H1 (cell line): ENCODE measurements at regions not wholly inside any gene's neighbourhood (a gene's known extent, or its start where the extent isn't known, plus 50 kb on each side); places are given as distances from the start of the nearest gene placed in this dataset.

Experiments used
- CTCF ChIA-PET: fragments of 300-600 bp; sonication (Branson Sonifier 250); formaldehyde crosslinking; loops from one replicate; lab custom pipeline; 2021; ENCODE audit not compliant: partially characterized antibody; lab: Charles Lee
- POLR2A ChIA-PET: fragments of 300-600 bp; sonication (Branson Sonifier 250); formaldehyde crosslinking; loops from one replicate; lab custom pipeline; 2021; ENCODE audit warnings: inconsistent platforms; ENCODE audit not compliant: partially characterized antibody; lab: Charles Lee
- DNase-seq, 2 experiments: peaks; one replicate each; pipeline versions ENCODE4 v3.0.0 to v3.0.0-alpha.2; 2010 to 2022; ENCODE audit warnings: low spot score in 2 of 2, low read depth in 1 of 2, mixed read lengths in 1 of 2
- FAIRE-seq: peaks from 2 replicates; lab custom pipeline; 2011; peaks lifted over from hg19 to GRCh38; lab: Jason Lieb, UNC
- H2AFZ ChIP-seq: 2 replicates; pipeline ENCODE4 v1.8.1; 2012; ENCODE audit warnings: low read length, inconsistent platforms
- H2AK5ac ChIP-seq: 2 replicates; pipeline ENCODE4 v1.6.1; 2013; ENCODE audit warnings: low read depth, low read length
- H2BK120ac ChIP-seq: replicated peaks from 2 replicates; pipeline ENCODE3; 2013; ENCODE audit warnings: low read depth, low read length, inconsistent platforms
- H2BK12ac ChIP-seq: 2 replicates; pipeline ENCODE4 v1.6.1; 2013; ENCODE audit warnings: low read depth, low read length
- H2BK15ac ChIP-seq: 2 replicates; pipeline ENCODE4 v1.6.1; 2013; ENCODE audit warnings: low read length
- H2BK20ac ChIP-seq: 2 replicates; pipeline ENCODE4 v1.6.1; 2013; ENCODE audit warnings: low read length
- H2BK5ac ChIP-seq: 2 replicates; pipeline ENCODE4 v1.6.1; 2013; ENCODE audit warnings: low read depth, low read length
- H3K14ac ChIP-seq: 2 replicates; pipeline ENCODE4 v1.6.1; 2013; ENCODE audit warnings: inconsistent platforms; ENCODE audit not compliant: insufficient read length
- H3K18ac ChIP-seq: 2 replicates; pipeline ENCODE4 v1.6.1; 2013; ENCODE audit warnings: low read length; ENCODE audit errors: extremely low read depth
- H3K23ac ChIP-seq: 2 replicates; pipeline ENCODE4 v1.6.1; 2013; ENCODE audit warnings: inconsistent platforms; ENCODE audit not compliant: insufficient read length
- H3K23me2 ChIP-seq: 2 replicates; pipeline ENCODE4 v1.6.1; 2013; ENCODE audit warnings: low read depth, low read length
- H3K27ac ChIP-seq: 2 replicates; pipeline ENCODE4 v1.6.1; 2011; ENCODE audit warnings: low read depth, low read length, inconsistent platforms
- H3K27me3 ChIP-seq, 4 experiments: replicated peaks in 1 of 4; 1 replicate in 1 of 4; 2 replicates in 3 of 4; pipeline versions ENCODE4 v1.6.1 to v1.8.1; 2011 to 2013; ENCODE audit warnings: low read length in 3 of 4, mild to moderate bottlenecking in 3 of 4, inconsistent platforms in 2 of 4, mixed read lengths in 2 of 4, moderate library complexity in 1 of 4; ENCODE audit not compliant: control insufficient read depth in 3 of 4, insufficient read depth in 3 of 4; ENCODE audit errors: extremely low read depth in 1 of 4
- H3K36me3 ChIP-seq, 4 experiments: 2 replicates each; pipeline versions ENCODE4 v1.6.1 to v1.8.1; 2011 to 2013; ENCODE audit warnings: mild to moderate bottlenecking in 4 of 4, low read length in 3 of 4, moderate library complexity in 2 of 4, control low read depth in 1 of 4, inconsistent platforms in 1 of 4; ENCODE audit not compliant: insufficient read depth in 4 of 4, control insufficient read depth in 2 of 4
- H3K4ac ChIP-seq: replicated peaks from 2 replicates; pipeline ENCODE3; 2013; ENCODE audit warnings: low read length, low read depth, mixed read lengths, inconsistent platforms; ENCODE audit not compliant: insufficient read length
- H3K4me1 ChIP-seq, 4 experiments: replicated peaks in 1 of 4; 1 replicate in 1 of 4; 2 replicates in 3 of 4; pipeline versions ENCODE4 v1.6.1 to v1.8.1; 2011 to 2013; ENCODE audit warnings: low read length in 3 of 4, inconsistent platforms in 2 of 4, mixed read lengths in 1 of 4; ENCODE audit not compliant: insufficient read depth in 4 of 4, control insufficient read depth in 3 of 4
- H3K4me2 ChIP-seq, 2 experiments: 2 replicates each; pipeline versions ENCODE4 v1.6.1 to v1.8.1; 2011 to 2013; ENCODE audit warnings: low read depth in 2 of 2, low read length in 2 of 2, control low read depth in 1 of 2, inconsistent platforms in 1 of 2, mild to moderate bottlenecking in 1 of 2; ENCODE audit not compliant: insufficient read depth in 1 of 2
- H3K4me3 ChIP-seq, 4 experiments: fragments of 200-600, 300-600 bp in 1 of 4; sonication (generic), shearing (Covaris generic), sonication (Bioruptor Twin) in 1 of 4; 2 replicates each; pipeline versions ENCODE4 v1.5.1 to v1.8.1; 2011 to 2016; ENCODE audit warnings: low read length in 4 of 4, low read depth in 3 of 4, control low read depth in 2 of 4, inconsistent platforms in 2 of 4, mild to moderate bottlenecking in 2 of 4, mixed read lengths in 1 of 4, moderate library complexity in 1 of 4; ENCODE audit not compliant: insufficient read depth in 2 of 4; ENCODE audit errors: extremely low read depth in 1 of 4
- H3K56ac ChIP-seq: replicated peaks from 2 replicates; pipeline ENCODE3; 2013; ENCODE audit warnings: low read depth, mild to moderate bottlenecking, mixed read lengths, low read length, inconsistent platforms; ENCODE audit not compliant: insufficient read length
- H3K79me1 ChIP-seq: 2 replicates; pipeline ENCODE4 v1.6.1; 2013; ENCODE audit warnings: low read depth, low read length, control low read depth
- H3K79me2 ChIP-seq, 2 experiments: 2 replicates each; pipeline versions ENCODE4 v1.6.1 to v1.8.1; 2012 to 2013; ENCODE audit warnings: low read length in 2 of 2, mild to moderate bottlenecking in 2 of 2, inconsistent platforms in 1 of 2; ENCODE audit not compliant: insufficient read depth in 2 of 2, control insufficient read depth in 1 of 2
- H3K9ac ChIP-seq, 4 experiments: replicated peaks in 1 of 4; 1 replicate in 1 of 4; 2 replicates in 3 of 4; pipeline versions ENCODE4 v1.6.1 to v1.8.1; 2011 to 2013; ENCODE audit warnings: low read depth in 3 of 4, low read length in 3 of 4, control low read depth in 2 of 4, mild to moderate bottlenecking in 2 of 4, moderate library complexity in 2 of 4, inconsistent platforms in 1 of 4; ENCODE audit errors: extremely low read depth in 1 of 4
- H3K9me3 ChIP-seq, 2 experiments: 2 replicates each; pipeline versions ENCODE4 v1.6.1 to v1.8.1; 2012 to 2013; ENCODE audit warnings: mild to moderate bottlenecking in 2 of 2, moderate library complexity in 2 of 2, control low read depth in 1 of 2, inconsistent platforms in 1 of 2, low read depth in 1 of 2, low read length in 1 of 2, mixed read lengths in 1 of 2; ENCODE audit not compliant: insufficient read depth in 2 of 2
- H4K20me1 ChIP-seq, 2 experiments: replicated peaks in 1 of 2; 2 replicates each; pipeline versions ENCODE3 to v1.8.1; 2011 to 2013; ENCODE audit warnings: inconsistent platforms in 2 of 2, low read length in 2 of 2, mild to moderate bottlenecking in 1 of 2; ENCODE audit not compliant: insufficient read depth in 2 of 2, control insufficient read depth in 1 of 2
- H4K5ac ChIP-seq: 2 replicates; pipeline ENCODE4 v1.6.1; 2013; ENCODE audit warnings: low read length, low read depth, mixed read lengths, inconsistent platforms; ENCODE audit not compliant: insufficient read length
- H4K8ac ChIP-seq: 2 replicates; pipeline ENCODE4 v1.8.0; 2013; ENCODE audit warnings: mild to moderate bottlenecking, moderate library complexity, low read length, inconsistent platforms; ENCODE audit not compliant: insufficient read depth; ENCODE audit errors: extremely low read depth
- H4K91ac ChIP-seq: replicated peaks from 2 replicates; pipeline ENCODE3; 2013; ENCODE audit warnings: low read length, mixed read lengths, inconsistent platforms; ENCODE audit not compliant: insufficient read length
- ASH2L ChIP-seq: fragments of 200-600, 300-600 bp; sonication (generic); IDR thresholded peaks from one replicate; pipeline ENCODE4 v1.7.1; 2017; ENCODE audit warnings: low read length
- KDM4A ChIP-seq: IDR thresholded peaks from one replicate; pipeline ENCODE4 v1.7.1; 2012; ENCODE audit warnings: low read depth, mild to moderate bottlenecking, moderate library complexity, low read length, inconsistent platforms; ENCODE audit not compliant: severe bottlenecking
- MAFK ChIP-seq: IDR thresholded peaks from 2 replicates; pipeline ENCODE4 v1.6.1; 2012; ENCODE audit warnings: low read depth, mild to moderate bottlenecking, improper control_type of control experiment, low read length
- NRF1 ChIP-seq: IDR thresholded peaks from 2 replicates; pipeline ENCODE4 v1.6.1; 2011; ENCODE audit warnings: mild to moderate bottlenecking, low read depth, low read length, improper control_type of control experiment
- PHF8 ChIP-seq: fragments of 200-600 bp; sonication (generic); conservative IDR thresholded peaks from 2 replicates; pipeline ENCODE4 v1.7.1; 2012; ENCODE audit warnings: low read depth, mild to moderate bottlenecking, inconsistent platforms, low read length, moderate library complexity
- RFX5 ChIP-seq: IDR thresholded peaks from 2 replicates; pipeline ENCODE4 v1.6.1; 2011; ENCODE audit warnings: low read depth, low read length, improper control_type of control experiment, borderline replicate concordance
- SP1 ChIP-seq: IDR thresholded peaks from 2 replicates; pipeline ENCODE4 v1.6.1; 2011; ENCODE audit warnings: low read depth, low read length
- SUZ12 ChIP-seq: fragments of 200-600 bp; sonication (generic); IDR thresholded peaks from 2 replicates; pipeline ENCODE4 v1.6.1; 2012; ENCODE audit warnings: mild to moderate bottlenecking, inconsistent platforms, low read length, moderate library complexity, mixed read lengths
- WGBS, 2 experiments: shearing (Covaris generic) in 1 of 2; methylation state at CpG; one replicate each; pipeline versions ENCODE4 v1.1.6 to v1.1.7; 2013 to 2015; ENCODE audit warnings: low lambda C conversion rate in 2 of 2, mixed read lengths in 2 of 2, inconsistent platforms in 1 of 2, low coverage in 1 of 2, missing lambda C conversion rate in 1 of 2; ENCODE audit not compliant: insufficient replicate concordance in 2 of 2, insufficient coverage in 1 of 2, insufficient read length in 1 of 2; ENCODE audit errors: extremely low coverage in 1 of 2, missing lambda C conversion rate in 1 of 2; 5-methylcytosine and 5-hydroxymethylcytosine counted together
- TF ChIP-seq, protein P1 (sequence below): IDR thresholded peaks from 2 replicates; pipeline ENCODE4 v1.6.1; 2012; ENCODE audit warnings: inconsistent platforms
- TF ChIP-seq, protein P2 (sequence below): IDR thresholded peaks from 2 replicates; pipeline ENCODE4 v1.6.1; 2012; ENCODE audit warnings: inconsistent platforms

DNA sequence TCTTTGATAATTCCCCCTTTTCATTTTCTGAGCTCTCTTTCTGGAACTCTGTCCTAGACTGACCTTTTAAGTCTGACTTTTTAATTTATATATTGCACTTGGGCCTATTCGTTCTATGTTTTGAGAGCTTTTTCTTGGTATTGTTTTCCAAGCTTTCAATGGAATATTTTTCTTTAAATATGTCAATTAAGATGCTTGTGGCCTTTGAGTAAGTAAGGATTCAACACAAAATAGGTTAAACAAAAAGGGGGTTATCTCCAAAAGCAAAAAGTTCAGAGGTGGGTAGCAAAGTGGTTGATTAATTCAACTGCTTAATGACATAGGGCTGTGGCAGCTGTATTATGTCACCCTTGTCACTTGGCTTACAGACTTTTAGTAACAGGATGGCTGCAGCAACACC, 315.9 kb downstream of the LMX1A start:
- TF ChIP-seq KDM4A = no peak
- TF ChIP-seq PHF8 = no peak
- no peak for TF ChIP-seq RFX5
- no peak for TF ChIP-seq SUZ12
- TF ChIP-seq, protein P1, sequence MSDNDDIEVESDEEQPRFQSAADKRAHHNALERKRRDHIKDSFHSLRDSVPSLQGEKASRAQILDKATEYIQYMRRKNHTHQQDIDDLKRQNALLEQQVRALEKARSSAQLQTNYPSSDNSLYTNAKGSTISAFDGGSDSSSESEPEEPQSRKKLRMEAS = no peak
- no peak for TF ChIP-seq ASH2L
- TF ChIP-seq MAFK = no peak
- no peak for TF ChIP-seq NRF1
- TF ChIP-seq, protein P2, sequence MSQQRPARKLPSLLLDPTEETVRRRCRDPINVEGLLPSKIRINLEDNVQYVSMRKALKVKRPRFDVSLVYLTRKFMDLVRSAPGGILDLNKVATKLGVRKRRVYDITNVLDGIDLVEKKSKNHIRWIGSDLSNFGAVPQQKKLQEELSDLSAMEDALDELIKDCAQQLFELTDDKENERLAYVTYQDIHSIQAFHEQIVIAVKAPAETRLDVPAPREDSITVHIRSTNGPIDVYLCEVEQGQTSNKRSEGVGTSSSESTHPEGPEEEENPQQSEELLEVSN = no peak
- no peak for TF ChIP-seq SP1
- 65% methylated on average over 1 of the region's 1 CpG; no CpG with 5 or more reads in 1 of the 2 experiments for WGBS, 2 experiments
- no peaks in the 10 kb centered on the region for H3K79me2 ChIP-seq
- no peak overlapping the region for H2BK15ac ChIP-seq
- H3K4me1 ChIP-seq = no peaks in the 10 kb centered on the region
- H3K36me3 ChIP-seq = no peaks in the 10 kb centered on the region
- H3K18ac ChIP-seq = no peak overlapping the region
- H2BK12ac ChIP-seq = no peak overlapping the region
- no peak overlapping the region for H2BK20ac ChIP-seq
- no peak overlapping the region for H3K9ac ChIP-seq
- H3K4me2 ChIP-seq = no peak overlapping the region
- H4K20me1 ChIP-seq = no peaks in the 10 kb centered on the region
- no peaks in the 10 kb centered on the region; the same call in 1 of the 2 replicates for H3K23me2 ChIP-seq
- no peak overlapping the region for H2BK120ac ChIP-seq
- ChIA-PET CTCF (interaction anchor here (1.3 kb wide), 1 partner anchor 22 kb away, joined by 3 read pairs; no protein-coding TSS in a partner anchor), POLR2A (no interaction called here)
- FAIRE-seq = no peak
- H2AK5ac ChIP-seq = no peak overlapping the region
- H3K56ac ChIP-seq = no peak overlapping the region
- no peak overlapping the region for H3K14ac ChIP-seq
- no peaks in the 10 kb centered on the region for H3K27me3 ChIP-seq
- H3K79me1 ChIP-seq = no peaks in the 10 kb centered on the region
- no peak overlapping the region for H2BK5ac ChIP-seq
- H3K4me3 ChIP-seq = no peak overlapping the region
- no peak overlapping the region for H4K91ac ChIP-seq
- H3K27ac ChIP-seq = no peak overlapping the region
- no peak overlapping the region for H2AFZ ChIP-seq
- no peak overlapping the region for H4K5ac ChIP-seq
- H3K23ac ChIP-seq = no peak overlapping the region
- DNase-seq = no peak
- no peaks in the 10 kb centered on the region for H3K9me3 ChIP-seq
- no peak overlapping the region for H3K4ac ChIP-seq
- H4K8ac ChIP-seq = no peak overlapping the region
